ENCODE measurements at regions not wholly inside any gene's neighbourhood (a gene's known extent, or its start where the extent isn't known, plus 50 kb on each side); places are given as distances from the start of the nearest gene placed in this dataset.
A peak's percentile ranks its signal among the peaks of the same experiment; 100 is the strongest.

- TF ChIP-seq CTCF (IDR thresholded peaks at IDR 0.05; ENCODE audit: control extremely low read depth, extremely low read depth), result no peak
- DNase-seq (no peak), ATAC-seq (ENCODE audit: insufficient read depth, low FRiP score) (no peak)
- WGBS, 2 donors, result 88 to 89% methylated on average over 5 of the region's 5 CpGs
- H3K27ac ChIP-seq (ENCODE audit: low read depth in 1 of 2, low read length in 1 of 2), result no peak overlapping the region
- no peaks in the 10 kb centered on the region for H3K27me3 ChIP-seq (ENCODE audit: control insufficient read depth in 3 of 3, insufficient read depth in 3 of 3, low read length in 2 of 3)
- H3K36me3 ChIP-seq (ENCODE audit: control insufficient read depth in 4 of 4, insufficient read depth in 4 of 4, low read length in 4 of 4), result no peaks in the 10 kb centered on the region
- no peak overlapping the region for H3K9ac ChIP-seq (ENCODE audit: insufficient read depth in 1 of 2, low read length in 2 of 2)
- peaks cover 0 to 3% (median 0%) of the 10 kb centered on the region in 5 donors for H3K4me1 ChIP-seq (ENCODE audit: control insufficient read depth in 5 of 5, insufficient read depth in 5 of 5, low read length in 5 of 5)
- H3K9me3 ChIP-seq (ENCODE audit: control insufficient read depth in 4 of 4, insufficient read depth in 3 of 4, low read length in 3 of 4), result no peaks in the 10 kb centered on the region
- H3K4me3 ChIP-seq, result no peak overlapping the region
Observed at GRCh38 chr2:220892018-220892634, 680.0 kb downstream of the EPHA4 start.

- WGBS, 2 donors, result 78 to 89% methylated on average over 2 of the region's 2 CpGs
- H3K36me3 ChIP-seq (ENCODE audit: control insufficient read depth in 4 of 4, insufficient read depth in 4 of 4, low read length in 4 of 4), result no peaks in the 10 kb centered on the region
- ATAC-seq (ENCODE audit: insufficient read depth, low FRiP score), result no peak
- no peaks in the 10 kb centered on the region for H3K27me3 ChIP-seq (ENCODE audit: control insufficient read depth in 3 of 3, insufficient read depth in 3 of 3, low read length in 2 of 3)
- no peak overlapping the region for H3K4me3 ChIP-seq
- no peak overlapping the region for H3K9ac ChIP-seq (ENCODE audit: insufficient read depth in 1 of 2, low read length in 2 of 2)
- H3K4me1 ChIP-seq (ENCODE audit: control insufficient read depth in 5 of 5, insufficient read depth in 5 of 5, low read length in 5 of 5), result peaks cover 0 to 3% (median 0%) of the 10 kb centered on the region in 5 donors
- TF ChIP-seq CTCF (IDR thresholded peaks at IDR 0.05; ENCODE audit: control extremely low read depth, extremely low read depth), result no peak
- H3K27ac ChIP-seq (ENCODE audit: low read depth in 1 of 2, low read length in 1 of 2), result no peak overlapping the region
- DNase-seq, result peak in 1 of 3 donors; percentile 15
- H3K9me3 ChIP-seq (ENCODE audit: control insufficient read depth in 4 of 4, insufficient read depth in 3 of 4, low read length in 3 of 4), result peaks cover 0 to 2% (median 0%) of the 10 kb centered on the region in 4 donors
Observed at GRCh38 chr2:220893411-220893810, 678.7 kb downstream of the EPHA4 start.

GRCh38 chr2:220894069-220894468 lies 678.0 kb downstream of the EPHA4 start:
- H3K27ac ChIP-seq (ENCODE audit: low read depth in 1 of 2, low read length in 1 of 2), result no peak overlapping the region
- DNase-seq (peak in 2 of 3 donors; percentile 33 to 49), ATAC-seq (ENCODE audit: insufficient read depth, low FRiP score) (no peak)
- H3K36me3 ChIP-seq (ENCODE audit: control insufficient read depth in 4 of 4, insufficient read depth in 4 of 4, low read length in 4 of 4), result no peaks in the 10 kb centered on the region
- WGBS, 2 donors, result 13 to 25% methylated on average over 1 of the region's 1 CpG
- no peak for TF ChIP-seq CTCF (IDR thresholded peaks at IDR 0.05; ENCODE audit: control extremely low read depth, extremely low read depth)
- H3K9ac ChIP-seq (ENCODE audit: insufficient read depth in 1 of 2, low read length in 2 of 2), result no peak overlapping the region
- H3K9me3 ChIP-seq (ENCODE audit: control insufficient read depth in 4 of 4, insufficient read depth in 3 of 4, low read length in 3 of 4), result peaks cover 0 to 2% (median 0%) of the 10 kb centered on the region in 4 donors
- peaks cover 0 to 3% (median 0%) of the 10 kb centered on the region in 5 donors for H3K4me1 ChIP-seq (ENCODE audit: control insufficient read depth in 5 of 5, insufficient read depth in 5 of 5, low read length in 5 of 5)
- H3K4me3 ChIP-seq, result no peak overlapping the region
- H3K27me3 ChIP-seq (ENCODE audit: control insufficient read depth in 3 of 3, insufficient read depth in 3 of 3, low read length in 2 of 3), result no peaks in the 10 kb centered on the region

GRCh38 chr2:220899492-220899891 lies 672.6 kb downstream of the EPHA4 start:
- H3K4me1 ChIP-seq (ENCODE audit: control insufficient read depth in 5 of 5, insufficient read depth in 5 of 5, low read length in 5 of 5), result peaks cover 0 to 2% (median 0%) of the 10 kb centered on the region in 5 donors
- H3K4me3 ChIP-seq, result no peak overlapping the region
- H3K9ac ChIP-seq (ENCODE audit: insufficient read depth in 1 of 2, low read length in 2 of 2), result no peak overlapping the region
- no peak for TF ChIP-seq CTCF (IDR thresholded peaks at IDR 0.05; ENCODE audit: control extremely low read depth, extremely low read depth)
- ATAC-seq (ENCODE audit: insufficient read depth, low FRiP score) (no peak), DNase-seq (no peak)
- 85 to 96% methylated on average over 1 of the region's 1 CpG for WGBS, 2 donors
- H3K27ac ChIP-seq (ENCODE audit: low read depth in 1 of 2, low read length in 1 of 2), result no peak overlapping the region
- no peaks in the 10 kb centered on the region for H3K36me3 ChIP-seq (ENCODE audit: control insufficient read depth in 4 of 4, insufficient read depth in 4 of 4, low read length in 4 of 4)
- peaks cover 0 to 2% (median 0%) of the 10 kb centered on the region in 4 donors for H3K9me3 ChIP-seq (ENCODE audit: control insufficient read depth in 4 of 4, insufficient read depth in 3 of 4, low read length in 3 of 4)
- H3K27me3 ChIP-seq (ENCODE audit: control insufficient read depth in 3 of 3, insufficient read depth in 3 of 3, low read length in 2 of 3), result no peaks in the 10 kb centered on the region

Measured in lung (tissue), 11 donors.